Suprapubic skin (tissue), 4 donors: ENCODE measurements at regions not wholly inside any gene's neighbourhood (a gene's known extent, or its start where the extent isn't known, plus 50 kb on each side); places are given as distances from the start of the nearest gene placed in this dataset.

Experiments used
- POLR2A ChIP-seq, 2 donors: fragments of 450-650 bp; IDR thresholded peaks; one replicate each; pipeline ENCODE4 v1.6.1; 2017; ENCODE audit warnings: antibody characterized with exemption in 2 of 2, mild to moderate bottlenecking in 2 of 2, moderate library complexity in 2 of 2
- POLR2AphosphoS5 ChIP-seq, 3 donors: sonication (generic); formaldehyde crosslinking; IDR thresholded peaks; one replicate each; pipeline ENCODE4 v1.6.1; 2017; ENCODE audit warnings: antibody characterized with exemption in 3 of 3
- TF ChIP-seq, protein P1 (sequence below), 2 donors: fragments of 200-600 bp in 1 of 2; fragments of 450-650 bp in 1 of 2; sonication (generic) in 1 of 2; IDR thresholded peaks; one replicate each; pipeline ENCODE4 v1.5.1; 2016 to 2019; ENCODE audit warnings: antibody characterized with exemption in 2 of 2, mild to moderate bottlenecking in 1 of 2, moderate library complexity in 1 of 2

DNA sequence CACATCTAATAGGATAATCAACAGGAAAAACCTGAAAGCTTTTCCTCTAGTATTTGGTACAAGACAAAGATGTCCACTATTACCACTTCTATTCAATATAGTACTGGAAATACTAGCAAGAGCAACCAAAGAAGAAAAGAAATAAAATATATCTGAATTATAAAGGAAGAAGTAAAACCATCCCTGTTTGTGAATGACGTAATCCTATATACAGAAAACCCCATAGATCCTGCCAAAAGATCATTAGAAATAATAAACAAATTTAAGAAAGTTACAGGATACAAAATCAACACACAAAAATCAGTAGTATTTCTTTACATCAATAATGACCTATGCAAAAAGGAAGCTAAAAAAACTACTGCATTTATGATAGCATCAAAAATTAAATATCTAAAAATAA, 1191.3 kb upstream of the C9orf72 start:
- no peak for TF ChIP-seq POLR2AphosphoS5 (IDR thresholded peaks at IDR 0.05)
- TF ChIP-seq POLR2A (IDR thresholded peaks at IDR 0.05): no peak
- TF ChIP-seq, protein P1, sequence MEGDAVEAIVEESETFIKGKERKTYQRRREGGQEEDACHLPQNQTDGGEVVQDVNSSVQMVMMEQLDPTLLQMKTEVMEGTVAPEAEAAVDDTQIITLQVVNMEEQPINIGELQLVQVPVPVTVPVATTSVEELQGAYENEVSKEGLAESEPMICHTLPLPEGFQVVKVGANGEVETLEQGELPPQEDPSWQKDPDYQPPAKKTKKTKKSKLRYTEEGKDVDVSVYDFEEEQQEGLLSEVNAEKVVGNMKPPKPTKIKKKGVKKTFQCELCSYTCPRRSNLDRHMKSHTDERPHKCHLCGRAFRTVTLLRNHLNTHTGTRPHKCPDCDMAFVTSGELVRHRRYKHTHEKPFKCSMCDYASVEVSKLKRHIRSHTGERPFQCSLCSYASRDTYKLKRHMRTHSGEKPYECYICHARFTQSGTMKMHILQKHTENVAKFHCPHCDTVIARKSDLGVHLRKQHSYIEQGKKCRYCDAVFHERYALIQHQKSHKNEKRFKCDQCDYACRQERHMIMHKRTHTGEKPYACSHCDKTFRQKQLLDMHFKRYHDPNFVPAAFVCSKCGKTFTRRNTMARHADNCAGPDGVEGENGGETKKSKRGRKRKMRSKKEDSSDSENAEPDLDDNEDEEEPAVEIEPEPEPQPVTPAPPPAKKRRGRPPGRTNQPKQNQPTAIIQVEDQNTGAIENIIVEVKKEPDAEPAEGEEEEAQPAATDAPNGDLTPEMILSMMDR (IDR thresholded peaks at IDR 0.05): no peak
